Natural killer cell (primary cell): ENCODE measurements at regions not wholly inside any gene's neighbourhood (a gene's known extent, or its start where the extent isn't known, plus 50 kb on each side); places are given as distances from the start of the nearest gene placed in this dataset.

Experiments
- ATAC-seq, 3 donors: fragments of 150-1000 bp in 2 of 3; fragments of 200-7000 bp in 1 of 3; cut with Tn5 transposase; 1 replicate in 1 of 3; 2 replicates in 2 of 3; pipeline ENCODE4 v1.10.0; 2021; ENCODE audit warnings: mild to moderate bottlenecking in 2 of 3, moderate library complexity in 2 of 3
- DNase-seq, 2 donors: peaks; one replicate each; pipeline versions ENCODE4 v3.0.0 to v3.0.0-alpha.2; 2013 to 2021; ENCODE audit warnings: mixed read lengths in 1 of 2
- H3K27ac ChIP-seq: one replicate; pipeline ENCODE4 v1.5.1; 2013; ENCODE audit warnings: mild to moderate bottlenecking, low read length
- H3K27me3 ChIP-seq: one replicate; pipeline ENCODE4 v1.6.1; 2013; ENCODE audit warnings: low read length; ENCODE audit not compliant: control insufficient read depth, insufficient read depth
- H3K36me3 ChIP-seq: one replicate; pipeline ENCODE4 v1.6.1; 2013; ENCODE audit warnings: low read length; ENCODE audit not compliant: control insufficient read depth, insufficient read depth
- H3K4me1 ChIP-seq: one replicate; pipeline ENCODE4 v1.6.1; 2013; ENCODE audit warnings: low read length; ENCODE audit not compliant: control insufficient read depth, insufficient read depth
- H3K4me3 ChIP-seq: one replicate; pipeline ENCODE4 v1.5.1; 2013; ENCODE audit warnings: low read length
- H3K9me3 ChIP-seq: one replicate; pipeline ENCODE4 v1.6.1; 2013; ENCODE audit warnings: low read length; ENCODE audit not compliant: control insufficient read depth, insufficient read depth
- H3K27ac Mint-ChIP-seq, 2 donors: one replicate each; pipeline ENCODE4 v1.8.0; 2022; ENCODE audit warnings: mild to moderate bottlenecking in 2 of 2, mixed read lengths in 2 of 2, moderate library complexity in 1 of 2
- H3K27me3 Mint-ChIP-seq, 2 donors: one replicate each; pipeline ENCODE4 v1.8.0; 2022; ENCODE audit warnings: low read depth in 2 of 2, mixed read lengths in 2 of 2
- H3K36me3 Mint-ChIP-seq: one replicate; pipeline ENCODE4 v1.8.0; 2022; ENCODE audit warnings: mixed read lengths
- H3K4me1 Mint-ChIP-seq, 2 donors: one replicate each; pipeline ENCODE4 v1.8.0; 2022; ENCODE audit warnings: mixed read lengths in 2 of 2
- H3K4me3 Mint-ChIP-seq: one replicate; pipeline ENCODE4 v1.8.0; 2022; ENCODE audit warnings: mild to moderate bottlenecking, moderate library complexity, mixed read lengths
- H3K9me3 Mint-ChIP-seq, 2 donors: one replicate each; pipeline ENCODE4 v1.8.0; 2022; ENCODE audit warnings: mixed read lengths in 2 of 2
- WGBS: methylation state at CpG from one replicate; pipeline ENCODE4 v1.1.7; 2013; ENCODE audit warnings: missing lambda C conversion rate; ENCODE audit not compliant: insufficient coverage; 5-methylcytosine and 5-hydroxymethylcytosine counted together
- intact Hi-C: fragments of 100-400 bp; cut with micrococcal nuclease; formaldehyde crosslinking; loops from one replicate; pipeline ENCODE4 v1.14.2; 2022
- TF ChIP-seq, protein P1 (sequence below): fragments of 200-600 bp; IDR thresholded peaks from one replicate; pipeline ENCODE4 v1.8.0; 2022; ENCODE audit warnings: antibody characterized with exemption

DNA sequence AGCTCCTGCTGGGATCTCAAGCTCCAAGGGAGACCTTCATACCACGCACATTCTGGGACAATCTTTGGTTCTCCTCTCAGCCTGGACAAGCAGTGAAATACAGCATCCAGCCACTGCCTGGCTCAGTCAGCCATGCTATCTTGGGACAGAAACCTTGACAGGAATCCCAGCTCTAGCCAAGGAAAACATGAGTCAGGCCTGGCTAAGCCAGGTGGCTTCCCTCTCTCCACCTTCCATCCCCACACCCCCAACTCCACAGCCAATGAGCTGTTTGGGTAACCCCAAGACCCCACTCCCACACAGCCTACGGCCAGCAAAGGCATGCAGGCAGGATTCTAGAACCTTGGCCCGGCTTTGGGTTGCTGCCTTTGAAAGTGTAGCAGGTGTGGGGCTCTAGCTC lies 64.9 kb downstream of the MCFD2 start:
- no peaks in the 10 kb centered on the region for H3K4me1 Mint-ChIP-seq
- H3K9me3 Mint-ChIP-seq = no peaks in the 10 kb centered on the region
- ATAC-seq (no peak), DNase-seq (no peak)
- Histone ChIP-seq H3K36me3 (no peaks in the 10 kb centered on the region), H3K4me3 (no peak overlapping the region), H3K27me3 (no peaks in the 10 kb centered on the region), H3K4me1 (no peaks in the 10 kb centered on the region), H3K9me3 (no peaks in the 10 kb centered on the region), H3K27ac (no peak overlapping the region)
- intact Hi-C loops = no loop called here
- no peaks in the 10 kb centered on the region for H3K36me3 Mint-ChIP-seq
- no peak overlapping the region for H3K27ac Mint-ChIP-seq
- TF ChIP-seq, protein P1, sequence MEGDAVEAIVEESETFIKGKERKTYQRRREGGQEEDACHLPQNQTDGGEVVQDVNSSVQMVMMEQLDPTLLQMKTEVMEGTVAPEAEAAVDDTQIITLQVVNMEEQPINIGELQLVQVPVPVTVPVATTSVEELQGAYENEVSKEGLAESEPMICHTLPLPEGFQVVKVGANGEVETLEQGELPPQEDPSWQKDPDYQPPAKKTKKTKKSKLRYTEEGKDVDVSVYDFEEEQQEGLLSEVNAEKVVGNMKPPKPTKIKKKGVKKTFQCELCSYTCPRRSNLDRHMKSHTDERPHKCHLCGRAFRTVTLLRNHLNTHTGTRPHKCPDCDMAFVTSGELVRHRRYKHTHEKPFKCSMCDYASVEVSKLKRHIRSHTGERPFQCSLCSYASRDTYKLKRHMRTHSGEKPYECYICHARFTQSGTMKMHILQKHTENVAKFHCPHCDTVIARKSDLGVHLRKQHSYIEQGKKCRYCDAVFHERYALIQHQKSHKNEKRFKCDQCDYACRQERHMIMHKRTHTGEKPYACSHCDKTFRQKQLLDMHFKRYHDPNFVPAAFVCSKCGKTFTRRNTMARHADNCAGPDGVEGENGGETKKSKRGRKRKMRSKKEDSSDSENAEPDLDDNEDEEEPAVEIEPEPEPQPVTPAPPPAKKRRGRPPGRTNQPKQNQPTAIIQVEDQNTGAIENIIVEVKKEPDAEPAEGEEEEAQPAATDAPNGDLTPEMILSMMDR = no peak
- H3K4me3 Mint-ChIP-seq = no peak overlapping the region
- WGBS = 61% methylated on average over 3 of the region's 3 CpGs
- peaks cover 0 to 15% of the 10 kb centered on the region in 2 donors for H3K27me3 Mint-ChIP-seq

DNA sequence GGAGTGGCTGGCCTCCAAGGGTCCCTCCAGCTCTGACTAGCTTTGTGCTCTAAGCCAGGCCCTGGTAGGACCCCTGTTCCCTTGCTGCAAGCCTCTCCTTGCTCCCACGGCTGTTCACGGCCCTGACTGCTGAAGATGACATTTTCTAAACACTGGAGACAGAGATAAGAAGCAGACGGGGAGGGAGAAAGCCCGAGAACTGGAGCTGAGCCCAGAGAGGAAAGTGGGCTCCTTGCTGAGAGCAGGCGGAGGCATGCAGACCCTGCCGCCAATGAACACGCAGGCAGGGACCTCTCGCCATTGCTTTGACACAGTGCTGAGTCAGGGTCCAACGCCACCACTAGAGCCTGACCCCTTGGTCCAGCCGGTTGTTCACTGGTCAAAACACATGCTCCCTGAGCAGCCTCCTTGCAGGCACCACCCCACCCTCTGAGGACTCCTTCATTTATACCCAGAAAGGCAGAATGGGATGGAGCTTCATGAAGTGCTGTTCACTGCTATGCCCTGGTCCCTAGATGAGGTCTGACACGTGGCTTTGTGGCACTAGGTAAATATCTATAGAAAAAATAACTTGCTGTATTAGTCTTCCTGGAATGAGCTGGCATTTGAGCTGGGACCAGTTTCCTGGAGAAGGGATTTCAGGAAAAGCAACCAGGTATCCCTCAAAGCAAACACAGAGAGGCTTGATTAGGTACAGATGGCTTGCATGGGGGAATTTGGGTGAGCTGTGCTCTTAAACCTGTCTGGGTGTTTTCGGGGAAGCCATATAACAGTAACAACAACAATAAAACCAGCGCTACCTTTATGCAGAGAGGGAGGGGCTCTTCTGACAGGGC lies 65.7 kb downstream of the MCFD2 start:
- no peaks in the 10 kb centered on the region for H3K9me3 ChIP-seq
- DNase-seq (no peak), ATAC-seq (no peak)
- H3K27me3 ChIP-seq = no peaks in the 10 kb centered on the region
- no peaks in the 10 kb centered on the region for H3K9me3 Mint-ChIP-seq
- no peak overlapping the region for H3K27ac ChIP-seq
- H3K4me1 ChIP-seq = no peaks in the 10 kb centered on the region
- no peak overlapping the region for H3K27ac Mint-ChIP-seq
- H3K27me3 Mint-ChIP-seq = peaks cover 0 to 17% of the 10 kb centered on the region in 2 donors
- no peak overlapping the region for H3K4me3 ChIP-seq
- no peaks in the 10 kb centered on the region for H3K4me1 Mint-ChIP-seq
- H3K36me3 Mint-ChIP-seq = no peaks in the 10 kb centered on the region
- H3K36me3 ChIP-seq = no peaks in the 10 kb centered on the region
- intact Hi-C loops = no loop called here
- no peak overlapping the region for H3K4me3 Mint-ChIP-seq
- 62% methylated on average over 12 of the region's 13 CpGs for WGBS
- TF ChIP-seq, protein P1 = no peak

DNA sequence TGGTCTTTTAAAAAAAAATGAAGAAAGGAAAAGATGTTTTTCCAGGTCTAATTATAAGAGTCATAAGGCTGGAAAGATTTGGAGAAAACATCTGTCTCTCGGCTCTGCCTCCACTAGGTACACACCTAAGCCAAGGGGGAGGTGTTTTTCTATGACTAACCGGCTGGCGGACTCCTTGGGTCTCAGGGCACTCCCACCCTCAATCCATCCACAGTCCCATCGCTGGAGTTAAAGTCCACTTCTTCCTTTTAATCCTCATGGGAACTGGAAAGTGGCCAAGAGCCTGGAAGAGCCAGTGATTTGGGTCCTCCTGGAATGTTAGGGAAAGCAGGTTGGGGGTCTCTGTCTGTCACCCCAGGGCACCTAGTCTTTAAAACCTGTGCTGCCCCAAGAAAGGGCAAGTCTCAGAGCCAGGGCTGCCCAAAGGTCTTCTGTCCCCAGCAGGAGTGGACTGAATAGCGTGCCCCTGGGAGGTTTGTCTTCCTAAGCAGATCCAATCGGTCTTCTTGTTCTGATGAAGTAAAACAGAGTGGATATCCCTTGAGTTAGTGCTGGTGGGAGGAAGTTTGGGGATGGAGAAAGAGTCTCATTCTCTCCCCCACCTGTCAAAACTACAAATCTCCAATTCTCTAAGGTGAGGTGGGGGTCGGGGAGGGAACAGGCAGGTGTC lies 66.4 kb downstream of the MCFD2 start:
- DNase-seq (no peak), ATAC-seq (no peak)
- H3K4me3 ChIP-seq = no peak overlapping the region
- Mint-ChIP-seq H3K36me3 (no peaks in the 10 kb centered on the region), H3K27ac (no peak overlapping the region), H3K27me3 (peaks cover 0 to 17% of the 10 kb centered on the region in 2 donors), H3K4me1 (no peaks in the 10 kb centered on the region), H3K9me3 (no peaks in the 10 kb centered on the region), H3K4me3 (no peak overlapping the region)
- TF ChIP-seq, protein P1 = no peak
- no peak overlapping the region for H3K27ac ChIP-seq
- WGBS = 80% methylated on average over 7 of the region's 7 CpGs
- intact Hi-C loops = no loop called here
- no peaks in the 10 kb centered on the region for H3K36me3 ChIP-seq
- no peaks in the 10 kb centered on the region for H3K27me3 ChIP-seq
- H3K9me3 ChIP-seq = no peaks in the 10 kb centered on the region
- H3K4me1 ChIP-seq = no peaks in the 10 kb centered on the region
